GM12878 (cell line): ENCODE measurements at regions not wholly inside any gene's neighbourhood (a gene's known extent, or its start where the extent isn't known, plus 50 kb on each side); places are given as distances from the start of the nearest gene placed in this dataset.

ENCODE experiments used
- SMAD5 ChIP-seq: IDR thresholded peaks from 2 replicates; pipeline ENCODE4 v1.6.1; 2016; ENCODE audit warnings: antibody characterized with exemption, low read depth
- SP1 ChIP-seq: IDR thresholded peaks from one replicate; pipeline ENCODE4 v1.6.1; 2011; ENCODE audit warnings: low read depth, low read length

- TF ChIP-seq SMAD5 (no peak), SP1 (no peak)
Observed at GRCh38 chr1:228867108-228867950, 132.1 kb downstream of the RHOU start.
